ENCODE measurements at regions not wholly inside any gene's neighbourhood (a gene's known extent, or its start where the extent isn't known, plus 50 kb on each side); places are given as distances from the start of the nearest gene placed in this dataset.

DNA sequence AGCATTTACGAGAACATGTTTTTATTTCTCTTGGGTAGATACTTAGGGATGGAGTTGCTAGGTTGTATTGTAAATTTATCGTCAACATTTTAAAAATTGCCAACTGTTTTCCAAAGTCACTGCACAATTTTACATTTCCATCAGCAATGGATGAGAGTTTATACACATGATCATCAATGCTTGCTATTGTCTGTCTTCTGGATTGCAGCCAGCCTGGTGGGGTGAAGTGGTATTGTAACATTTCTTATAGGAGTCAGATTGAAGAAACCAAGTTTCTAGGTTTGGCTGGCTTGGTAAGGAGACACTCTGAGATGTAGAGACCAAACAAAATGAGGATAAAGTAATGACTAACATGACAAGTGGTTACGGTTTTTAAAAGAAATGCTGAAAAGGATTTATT, 57.1 kb upstream of the HDDC2 start:
- Histone ChIP-seq H3K4me1 (ENCODE audit: insufficient read depth, low read length) (peaks cover 10% of the 10 kb centered on the region), H3K9me3 (ENCODE audit: control insufficient read depth in 1 of 2, insufficient read depth in 1 of 2, low read length in 2 of 2) (peaks cover 0 to 8% of the 10 kb centered on the region in 2 experiments), H3K27me3 (ENCODE audit: control insufficient read depth in 1 of 2, insufficient read depth in 2 of 2, low read length in 2 of 2) (peaks cover 11 to 18% of the 10 kb centered on the region in 2 experiments), H3K4me3 (ENCODE audit: low read length) (no peak overlapping the region), H3K36me3 (ENCODE audit: insufficient read depth, low read length) (no peaks in the 10 kb centered on the region), H3K27ac (ENCODE audit: low read depth in 1 of 2, low read length in 2 of 2) (no peak overlapping the region)
- POLR2A ChIA-PET = no interaction called here
- intact Hi-C loops (cut with DNase I, micrococcal nuclease) = no loop called here
- no peak for DNase-seq
- H3K27me3 Mint-ChIP-seq = peaks cover 36% of the 10 kb centered on the region
- no peaks in the 10 kb centered on the region for H3K9me3 Mint-ChIP-seq
- H3K27ac Mint-ChIP-seq = no peak overlapping the region
- H3K36me3 Mint-ChIP-seq (ENCODE audit: low read depth) = no peaks in the 10 kb centered on the region
- ATAC-seq (ENCODE audit: poor library complexity) = no peak
- no peak overlapping the region for H3K4me3 Mint-ChIP-seq
- TF ChIP-seq, protein P1, sequence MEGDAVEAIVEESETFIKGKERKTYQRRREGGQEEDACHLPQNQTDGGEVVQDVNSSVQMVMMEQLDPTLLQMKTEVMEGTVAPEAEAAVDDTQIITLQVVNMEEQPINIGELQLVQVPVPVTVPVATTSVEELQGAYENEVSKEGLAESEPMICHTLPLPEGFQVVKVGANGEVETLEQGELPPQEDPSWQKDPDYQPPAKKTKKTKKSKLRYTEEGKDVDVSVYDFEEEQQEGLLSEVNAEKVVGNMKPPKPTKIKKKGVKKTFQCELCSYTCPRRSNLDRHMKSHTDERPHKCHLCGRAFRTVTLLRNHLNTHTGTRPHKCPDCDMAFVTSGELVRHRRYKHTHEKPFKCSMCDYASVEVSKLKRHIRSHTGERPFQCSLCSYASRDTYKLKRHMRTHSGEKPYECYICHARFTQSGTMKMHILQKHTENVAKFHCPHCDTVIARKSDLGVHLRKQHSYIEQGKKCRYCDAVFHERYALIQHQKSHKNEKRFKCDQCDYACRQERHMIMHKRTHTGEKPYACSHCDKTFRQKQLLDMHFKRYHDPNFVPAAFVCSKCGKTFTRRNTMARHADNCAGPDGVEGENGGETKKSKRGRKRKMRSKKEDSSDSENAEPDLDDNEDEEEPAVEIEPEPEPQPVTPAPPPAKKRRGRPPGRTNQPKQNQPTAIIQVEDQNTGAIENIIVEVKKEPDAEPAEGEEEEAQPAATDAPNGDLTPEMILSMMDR (IDR thresholded peaks at IDR 0.05) = no peak
- CTCF ChIA-PET = no interaction called here
- peaks cover 14% of the 10 kb centered on the region for H3K4me1 Mint-ChIP-seq (ENCODE audit: low read depth)

DNA sequence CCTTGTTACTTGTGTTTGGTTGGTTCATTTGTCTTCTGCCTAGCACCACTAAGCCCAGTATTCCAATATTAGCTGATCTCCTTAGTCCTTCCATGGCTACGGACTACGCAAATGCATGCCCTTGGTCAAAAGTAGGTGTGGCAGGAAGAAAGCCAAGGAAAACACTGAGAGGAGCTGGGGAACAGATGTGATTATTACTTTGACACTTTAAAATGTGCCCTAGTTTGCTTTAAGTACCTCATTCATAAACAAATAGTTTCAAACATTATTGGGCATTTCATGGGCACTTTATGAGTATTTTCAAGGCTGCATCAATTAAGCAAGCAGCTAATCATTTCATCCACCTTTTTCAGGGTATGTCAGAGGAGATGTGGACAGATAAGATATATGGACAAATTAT, 60.1 kb upstream of the HDDC2 start:
- H3K4me1 ChIP-seq (ENCODE audit: insufficient read depth, low read length) = peaks cover 10% of the 10 kb centered on the region
- no peak overlapping the region for H3K27ac ChIP-seq (ENCODE audit: low read depth in 1 of 2, low read length in 2 of 2)
- H3K9me3 ChIP-seq (ENCODE audit: control insufficient read depth in 1 of 2, insufficient read depth in 1 of 2, low read length in 2 of 2) = peaks cover 0 to 8% of the 10 kb centered on the region in 2 experiments
- Mint-ChIP-seq H3K36me3 (ENCODE audit: low read depth) (no peaks in the 10 kb centered on the region), H3K27ac (no peak overlapping the region), H3K4me1 (ENCODE audit: low read depth) (peaks cover 14% of the 10 kb centered on the region), H3K4me3 (no peak overlapping the region), H3K9me3 (no peaks in the 10 kb centered on the region), H3K27me3 (peaks cover 60% of the 10 kb centered on the region)
- DNase-seq (no peak), ATAC-seq (ENCODE audit: poor library complexity) (no peak)
- intact Hi-C loops (cut with DNase I, micrococcal nuclease) = no loop called here
- TF ChIP-seq, protein P1 (IDR thresholded peaks at IDR 0.05) = no peak
- H3K36me3 ChIP-seq (ENCODE audit: insufficient read depth, low read length) = no peaks in the 10 kb centered on the region
- POLR2A ChIA-PET = no interaction called here
- H3K27me3 ChIP-seq (ENCODE audit: control insufficient read depth in 1 of 2, insufficient read depth in 2 of 2, low read length in 2 of 2) = peaks cover 13 to 36% of the 10 kb centered on the region in 2 experiments
- CTCF ChIA-PET = no interaction called here
- no peak overlapping the region for H3K4me3 ChIP-seq (ENCODE audit: low read length)

DNA sequence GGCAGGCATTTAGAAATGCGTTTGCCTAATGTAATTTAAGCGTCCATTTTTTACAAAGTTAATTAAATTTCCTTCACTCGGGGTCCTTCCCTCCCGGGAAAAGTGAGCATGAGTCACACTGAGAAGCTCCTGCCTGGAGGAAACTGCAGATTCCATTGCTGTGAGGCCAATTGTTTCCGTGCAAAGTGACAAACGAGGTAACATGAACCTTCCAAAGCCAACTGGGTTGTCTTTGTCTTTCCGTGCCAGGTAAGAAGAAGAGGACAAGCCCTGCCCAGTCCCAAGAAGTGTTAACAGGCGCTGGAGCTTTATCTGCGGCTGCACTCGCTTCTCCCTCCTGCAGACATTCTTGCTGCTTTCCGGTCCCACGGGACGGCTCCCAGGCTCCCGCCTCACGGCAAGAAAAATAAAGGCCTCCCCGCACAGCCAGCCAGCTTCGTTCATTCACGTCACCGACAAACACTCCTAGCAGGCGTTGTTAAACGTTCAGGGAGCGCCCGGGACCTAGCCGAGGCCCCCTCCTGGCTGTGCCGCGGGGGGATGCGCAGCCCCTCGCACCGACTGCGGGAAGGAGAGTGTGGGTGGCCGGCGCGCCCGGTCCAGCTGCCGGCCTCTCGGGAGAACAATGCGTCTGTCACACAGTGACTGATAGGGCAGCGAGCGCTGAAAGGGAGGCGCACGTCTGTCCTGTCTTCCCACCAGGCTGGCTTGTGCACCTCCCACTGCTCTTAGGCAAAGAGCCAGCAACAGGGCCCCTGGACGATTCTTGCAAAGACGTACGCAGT, 61.5 kb upstream of the HDDC2 start:
- H3K9me3 Mint-ChIP-seq = no peaks in the 10 kb centered on the region
- intact Hi-C loops (cut with DNase I, micrococcal nuclease) = no loop called here
- Histone ChIP-seq H3K9me3 (ENCODE audit: control insufficient read depth in 1 of 2, insufficient read depth in 1 of 2, low read length in 2 of 2) (peaks cover 0 to 8% of the 10 kb centered on the region in 2 experiments), H3K4me3 (ENCODE audit: low read length) (no peak overlapping the region), H3K36me3 (ENCODE audit: insufficient read depth, low read length) (no peaks in the 10 kb centered on the region), H3K27me3 (ENCODE audit: control insufficient read depth in 1 of 2, insufficient read depth in 2 of 2, low read length in 2 of 2) (peaks cover 17 to 39% of the 10 kb centered on the region in 2 experiments), H3K4me1 (ENCODE audit: insufficient read depth, low read length) (peaks cover 7% of the 10 kb centered on the region), H3K27ac (ENCODE audit: low read depth in 1 of 2, low read length in 2 of 2) (no peak overlapping the region)
- no peaks in the 10 kb centered on the region for H3K36me3 Mint-ChIP-seq (ENCODE audit: low read depth)
- CTCF ChIA-PET = no interaction called here
- H3K4me3 Mint-ChIP-seq = no peak overlapping the region
- no peak for ATAC-seq (ENCODE audit: poor library complexity)
- H3K4me1 Mint-ChIP-seq (ENCODE audit: low read depth) = peaks cover 5% of the 10 kb centered on the region
- H3K27me3 Mint-ChIP-seq = peaks cover 69% of the 10 kb centered on the region
- DNase-seq = no peak
- TF ChIP-seq, protein P1 (IDR thresholded peaks at IDR 0.05) = no peak
- POLR2A ChIA-PET = no interaction called here
- H3K27ac Mint-ChIP-seq = no peak overlapping the region
